Endodermal cell (in vitro differentiated cells): ENCODE measurements at regions not wholly inside any gene's neighbourhood (a gene's known extent, or its start where the extent isn't known, plus 50 kb on each side); places are given as distances from the start of the nearest gene placed in this dataset.

Experiments used
- DNase-seq: peaks from one replicate; pipeline ENCODE4 v3.0.0-alpha.2; 2017
- H3K27ac ChIP-seq: 2 replicates; pipeline ENCODE4 v1.5.1; 2013; ENCODE audit warnings: mild to moderate bottlenecking, low read depth, low read length, moderate library complexity
- H3K27me3 ChIP-seq: 2 replicates; pipeline ENCODE4 v1.6.1; 2013; ENCODE audit warnings: mild to moderate bottlenecking, low read length, moderate library complexity; ENCODE audit not compliant: insufficient read depth, control insufficient read depth, poor library complexity, severe bottlenecking
- H3K36me3 ChIP-seq: 2 replicates; pipeline ENCODE4 v1.7.0; 2013; ENCODE audit warnings: mild to moderate bottlenecking, low read length, moderate library complexity; ENCODE audit not compliant: control insufficient read depth, insufficient read depth
- H3K4me1 ChIP-seq: one replicate; pipeline ENCODE4 v1.7.0; 2013; ENCODE audit warnings: low read length; ENCODE audit not compliant: control insufficient read depth, insufficient read depth
- H3K4me3 ChIP-seq: 2 replicates; pipeline ENCODE4 v1.5.1; 2013; ENCODE audit warnings: mild to moderate bottlenecking, low read length, moderate library complexity
- H3K9ac ChIP-seq: 2 replicates; pipeline ENCODE4 v1.6.1; 2013; ENCODE audit warnings: mild to moderate bottlenecking, low read length, moderate library complexity; ENCODE audit not compliant: poor library complexity, severe bottlenecking; ENCODE audit errors: extremely low read depth
- H3K9me3 ChIP-seq: 2 replicates; pipeline ENCODE4 v1.6.1; 2013; ENCODE audit warnings: mild to moderate bottlenecking, low read length, moderate library complexity; ENCODE audit not compliant: control insufficient read depth
- H3K27ac Mint-ChIP-seq: 2 replicates; pipeline ENCODE4 v1.8.0; 2020; ENCODE audit warnings: mixed read lengths
- H3K27me3 Mint-ChIP-seq: 2 replicates; pipeline ENCODE4 v1.8.0; 2021; ENCODE audit warnings: mild to moderate bottlenecking, mixed read lengths; ENCODE audit not compliant: insufficient read depth
- H3K36me3 Mint-ChIP-seq: 2 replicates; pipeline ENCODE4 v1.8.0; 2020; ENCODE audit warnings: low read depth, mixed read lengths
- H3K4me1 Mint-ChIP-seq: 2 replicates; pipeline ENCODE4 v1.8.0; 2020; ENCODE audit warnings: mixed read lengths
- H3K4me3 Mint-ChIP-seq: 2 replicates; pipeline ENCODE4 v1.8.0; 2020; ENCODE audit warnings: mild to moderate bottlenecking, moderate library complexity, mixed read lengths
- H3K9me3 Mint-ChIP-seq: 2 replicates; pipeline ENCODE4 v1.8.0; 2020; ENCODE audit warnings: mild to moderate bottlenecking, mixed read lengths
- whole genome bisulfite sequencing, 2 experiments: methylation state at CpG; one replicate each; pipeline versions ENCODE4 v1.1.5 to v1.1.7; 2013; ENCODE audit warnings: missing lambda C conversion rate in 2 of 2, mixed read lengths in 1 of 2; ENCODE audit not compliant: insufficient coverage in 1 of 2, insufficient read length in 1 of 2; 5-methylcytosine and 5-hydroxymethylcytosine counted together
- TF ChIP-seq, protein P1 (sequence below): fragments of 200-600 bp; sonication (generic); conservative IDR thresholded peaks from 2 replicates; pipeline ENCODE4 v1.5.0; 2021; ENCODE audit warnings: antibody characterized with exemption, mild to moderate bottlenecking

DNA sequence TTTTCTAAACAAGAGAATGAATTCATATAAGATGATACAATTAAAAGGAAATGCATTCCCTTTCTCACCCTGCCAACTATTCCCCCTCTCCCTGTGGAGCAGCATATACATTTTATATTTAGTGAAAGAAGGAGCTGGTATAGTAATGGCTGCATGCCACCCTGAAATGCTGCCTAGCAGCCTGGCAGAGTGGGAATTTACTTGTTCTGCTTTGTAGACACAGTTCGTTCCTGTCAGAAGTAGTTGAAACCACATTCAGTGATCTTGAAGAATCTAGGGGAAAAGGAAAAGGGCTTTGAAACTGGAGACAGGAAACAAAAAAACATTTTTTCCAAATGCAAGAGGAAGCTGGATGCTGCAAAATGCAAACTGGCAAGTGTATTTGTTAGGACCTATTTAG is 176.0 kb upstream of the PLEKHA5 start:
- H3K27me3 ChIP-seq = no peaks in the 10 kb centered on the region
- Mint-ChIP-seq H3K36me3 (no peaks in the 10 kb centered on the region), H3K4me1 (peaks cover 4% of the 10 kb centered on the region), H3K27ac (no peak overlapping the region), H3K27me3 (no peaks in the 10 kb centered on the region), H3K4me3 (no peak overlapping the region), H3K9me3 (no peaks in the 10 kb centered on the region)
- H3K9me3 ChIP-seq = no peaks in the 10 kb centered on the region
- TF ChIP-seq, protein P1, sequence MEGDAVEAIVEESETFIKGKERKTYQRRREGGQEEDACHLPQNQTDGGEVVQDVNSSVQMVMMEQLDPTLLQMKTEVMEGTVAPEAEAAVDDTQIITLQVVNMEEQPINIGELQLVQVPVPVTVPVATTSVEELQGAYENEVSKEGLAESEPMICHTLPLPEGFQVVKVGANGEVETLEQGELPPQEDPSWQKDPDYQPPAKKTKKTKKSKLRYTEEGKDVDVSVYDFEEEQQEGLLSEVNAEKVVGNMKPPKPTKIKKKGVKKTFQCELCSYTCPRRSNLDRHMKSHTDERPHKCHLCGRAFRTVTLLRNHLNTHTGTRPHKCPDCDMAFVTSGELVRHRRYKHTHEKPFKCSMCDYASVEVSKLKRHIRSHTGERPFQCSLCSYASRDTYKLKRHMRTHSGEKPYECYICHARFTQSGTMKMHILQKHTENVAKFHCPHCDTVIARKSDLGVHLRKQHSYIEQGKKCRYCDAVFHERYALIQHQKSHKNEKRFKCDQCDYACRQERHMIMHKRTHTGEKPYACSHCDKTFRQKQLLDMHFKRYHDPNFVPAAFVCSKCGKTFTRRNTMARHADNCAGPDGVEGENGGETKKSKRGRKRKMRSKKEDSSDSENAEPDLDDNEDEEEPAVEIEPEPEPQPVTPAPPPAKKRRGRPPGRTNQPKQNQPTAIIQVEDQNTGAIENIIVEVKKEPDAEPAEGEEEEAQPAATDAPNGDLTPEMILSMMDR = no peak
- no peak overlapping the region for H3K4me3 ChIP-seq
- no peaks in the 10 kb centered on the region for H3K4me1 ChIP-seq
- H3K27ac ChIP-seq = no peak overlapping the region
- 78 to 82% methylated on average over 1 of the region's 1 CpG for WGBS, 2 experiments
- no peaks in the 10 kb centered on the region for H3K36me3 ChIP-seq
- no peak overlapping the region for H3K9ac ChIP-seq
- DNase-seq = no peak

DNA sequence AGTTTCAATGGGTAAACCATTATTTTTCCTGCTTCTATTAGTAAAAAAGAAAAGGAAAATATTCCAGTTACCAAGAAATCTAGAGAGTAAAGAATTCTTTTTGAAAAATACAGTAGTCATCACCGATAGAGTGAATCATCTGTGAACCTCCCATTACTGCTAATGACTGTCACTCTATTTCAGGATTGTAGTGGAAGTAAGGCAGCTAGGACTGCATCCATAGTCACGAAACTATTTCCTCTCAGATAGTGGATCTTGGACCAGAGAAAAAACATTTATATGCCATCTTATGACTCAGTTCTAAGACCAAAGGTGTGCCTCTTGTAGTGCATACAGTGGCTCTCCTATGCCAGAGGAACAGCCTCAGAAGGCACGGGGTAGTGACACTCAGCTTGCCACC is 173.9 kb upstream of the PLEKHA5 start:
- Mint-ChIP-seq H3K36me3 (no peaks in the 10 kb centered on the region), H3K4me1 (peaks cover 4% of the 10 kb centered on the region), H3K27me3 (no peaks in the 10 kb centered on the region), H3K4me3 (no peak overlapping the region), H3K9me3 (no peaks in the 10 kb centered on the region), H3K27ac (no peak overlapping the region)
- H3K27ac ChIP-seq = no peak overlapping the region
- H3K9ac ChIP-seq = no peak overlapping the region
- TF ChIP-seq, protein P1 = no peak
- no peaks in the 10 kb centered on the region for H3K9me3 ChIP-seq
- no peak for DNase-seq
- no peaks in the 10 kb centered on the region for H3K27me3 ChIP-seq
- H3K4me1 ChIP-seq = no peaks in the 10 kb centered on the region
- WGBS, 2 experiments = 92 to 100% methylated on average over 2 to 3 of the region's 3 CpGs
- no peaks in the 10 kb centered on the region for H3K36me3 ChIP-seq
- no peak overlapping the region for H3K4me3 ChIP-seq

DNA sequence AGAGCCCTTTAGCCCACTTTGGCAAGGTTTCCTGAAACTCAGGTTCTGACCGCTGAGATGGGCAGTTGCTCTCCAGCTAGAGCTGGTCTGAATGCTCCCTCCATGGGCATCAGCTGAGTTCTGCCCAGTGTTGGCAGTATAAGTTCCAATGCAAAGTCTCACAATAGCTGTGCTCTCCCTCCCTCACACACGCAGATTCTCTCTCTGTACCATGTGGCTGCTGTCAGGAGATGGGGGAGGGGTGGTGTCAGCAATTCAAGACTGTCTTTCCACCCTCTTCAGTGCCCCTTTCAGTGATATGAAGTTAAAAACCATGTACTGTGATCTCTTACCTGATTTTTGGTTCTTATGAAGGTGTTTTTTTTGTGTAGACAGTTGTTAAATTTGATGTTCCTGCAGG is 164.3 kb upstream of the PLEKHA5 start:
- no peak overlapping the region for H3K4me3 ChIP-seq
- WGBS, 2 experiments = 89 to 100% methylated on average over 1 of the region's 2 CpGs
- no peaks in the 10 kb centered on the region for H3K36me3 ChIP-seq
- TF ChIP-seq, protein P1 = no peak
- no peaks in the 10 kb centered on the region for H3K36me3 Mint-ChIP-seq
- H3K4me1 ChIP-seq = peaks cover 4% of the 10 kb centered on the region
- no peak for DNase-seq
- H3K27me3 Mint-ChIP-seq = no peaks in the 10 kb centered on the region
- H3K27ac ChIP-seq = no peak overlapping the region
- no peak overlapping the region for H3K27ac Mint-ChIP-seq
- no peaks in the 10 kb centered on the region for H3K27me3 ChIP-seq
- H3K9me3 ChIP-seq = no peaks in the 10 kb centered on the region
- peaks cover 20% of the 10 kb centered on the region for H3K4me1 Mint-ChIP-seq
- H3K4me3 Mint-ChIP-seq = no peak overlapping the region
- H3K9ac ChIP-seq = no peak overlapping the region
- H3K9me3 Mint-ChIP-seq = no peaks in the 10 kb centered on the region
